ENCODE measurements at regions not wholly inside any gene's neighbourhood (a gene's known extent, or its start where the extent isn't known, plus 50 kb on each side); places are given as distances from the start of the nearest gene placed in this dataset.

DNA sequence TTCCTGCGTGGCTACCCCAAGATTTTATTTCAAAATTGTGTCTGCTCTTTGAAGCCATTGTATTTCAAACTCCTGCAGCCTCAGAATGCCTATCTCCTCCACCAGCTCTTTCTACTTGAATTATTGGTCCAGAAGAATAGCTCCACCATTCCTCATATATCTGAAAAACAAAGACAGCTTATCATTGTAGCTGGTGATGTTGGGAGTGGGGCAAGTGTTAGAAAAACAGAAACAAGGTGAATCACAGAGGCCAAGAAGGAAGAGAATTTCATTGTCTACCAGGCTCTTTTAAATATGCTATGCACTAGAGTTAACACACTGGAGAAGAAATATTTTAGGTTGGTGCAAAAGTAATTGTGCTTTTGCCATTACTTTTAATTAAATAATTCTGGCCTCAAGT, 307.9 kb upstream of the ROPN1 start:
- H3K27me3 ChIP-seq (ENCODE audit: insufficient read depth, low read length) = 0 out of 2 replicates have a peak, but pooled peaks cover 5% of the 10 kb centered on the region
- no peak overlapping the region for H3K27ac ChIP-seq (ENCODE audit: low read depth, low read length, poor library complexity, severe bottlenecking)
- no peaks in the 10 kb centered on the region for H3K36me3 ChIP-seq (ENCODE audit: insufficient read depth, low read length)
- no peak for TF ChIP-seq EZH2 (IDR thresholded peaks at IDR 0.05; ENCODE audit: borderline replicate concordance, low read length)
- TF ChIP-seq, protein P1, sequence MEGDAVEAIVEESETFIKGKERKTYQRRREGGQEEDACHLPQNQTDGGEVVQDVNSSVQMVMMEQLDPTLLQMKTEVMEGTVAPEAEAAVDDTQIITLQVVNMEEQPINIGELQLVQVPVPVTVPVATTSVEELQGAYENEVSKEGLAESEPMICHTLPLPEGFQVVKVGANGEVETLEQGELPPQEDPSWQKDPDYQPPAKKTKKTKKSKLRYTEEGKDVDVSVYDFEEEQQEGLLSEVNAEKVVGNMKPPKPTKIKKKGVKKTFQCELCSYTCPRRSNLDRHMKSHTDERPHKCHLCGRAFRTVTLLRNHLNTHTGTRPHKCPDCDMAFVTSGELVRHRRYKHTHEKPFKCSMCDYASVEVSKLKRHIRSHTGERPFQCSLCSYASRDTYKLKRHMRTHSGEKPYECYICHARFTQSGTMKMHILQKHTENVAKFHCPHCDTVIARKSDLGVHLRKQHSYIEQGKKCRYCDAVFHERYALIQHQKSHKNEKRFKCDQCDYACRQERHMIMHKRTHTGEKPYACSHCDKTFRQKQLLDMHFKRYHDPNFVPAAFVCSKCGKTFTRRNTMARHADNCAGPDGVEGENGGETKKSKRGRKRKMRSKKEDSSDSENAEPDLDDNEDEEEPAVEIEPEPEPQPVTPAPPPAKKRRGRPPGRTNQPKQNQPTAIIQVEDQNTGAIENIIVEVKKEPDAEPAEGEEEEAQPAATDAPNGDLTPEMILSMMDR (IDR thresholded peaks at IDR 0.05; ENCODE audit: low read length) = no peak
- no peaks in the 10 kb centered on the region for H3K4me1 ChIP-seq (ENCODE audit: insufficient read depth, low read length, severe bottlenecking)
- no peaks in the 10 kb centered on the region for H3K9me3 ChIP-seq (ENCODE audit: low read length)
- H3K4me2 ChIP-seq (ENCODE audit: low read length) = no peak overlapping the region
- H3K9me2 ChIP-seq (ENCODE audit: low read depth, low read length) = no peaks in the 10 kb centered on the region
- no peaks in the 10 kb centered on the region for H3F3A ChIP-seq (ENCODE audit: insufficient read depth, low read length)
- H4K20me1 ChIP-seq (ENCODE audit: insufficient read depth, low read length) = no peaks in the 10 kb centered on the region
- no peak overlapping the region for H2AFZ ChIP-seq (ENCODE audit: low read length)
- H3K9ac ChIP-seq (ENCODE audit: low read length) = no peak overlapping the region
- no peaks in the 10 kb centered on the region for H3K79me2 ChIP-seq (ENCODE audit: insufficient read depth, low read length)
- H3K4me3 ChIP-seq (ENCODE audit: low read depth, low read length, poor library complexity, severe bottlenecking) = no peak overlapping the region

DNA sequence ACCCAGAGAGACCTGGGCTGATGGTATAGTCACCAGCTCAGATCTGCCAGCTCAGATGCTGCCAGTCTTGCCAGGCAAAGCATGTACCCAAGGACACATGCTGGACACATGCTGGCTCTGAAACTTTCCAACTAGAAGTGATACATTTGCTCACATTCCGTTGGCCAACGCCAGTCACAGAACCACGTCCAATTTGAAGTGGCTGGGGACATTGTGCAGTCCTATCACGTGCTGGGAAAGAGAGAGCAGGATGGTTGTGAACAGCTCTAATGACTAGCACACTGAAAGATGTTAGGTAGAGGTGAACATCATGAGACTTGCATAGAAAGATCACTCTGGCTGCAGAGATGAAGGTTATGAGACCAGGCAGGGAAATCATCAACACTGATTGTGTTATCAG, 308.5 kb upstream of the ROPN1 start:
- H3K4me1 ChIP-seq (ENCODE audit: insufficient read depth, low read length, severe bottlenecking) = no peaks in the 10 kb centered on the region
- H3K4me2 ChIP-seq (ENCODE audit: low read length) = no peak overlapping the region
- no peak overlapping the region for H3K4me3 ChIP-seq (ENCODE audit: low read depth, low read length, poor library complexity, severe bottlenecking)
- TF ChIP-seq EZH2 (IDR thresholded peaks at IDR 0.05; ENCODE audit: borderline replicate concordance, low read length) = no peak
- TF ChIP-seq, protein P1 (IDR thresholded peaks at IDR 0.05; ENCODE audit: low read length) = no peak
- no peaks in the 10 kb centered on the region for H3K9me3 ChIP-seq (ENCODE audit: low read length)
- H4K20me1 ChIP-seq (ENCODE audit: insufficient read depth, low read length) = no peaks in the 10 kb centered on the region
- H3K27ac ChIP-seq (ENCODE audit: low read depth, low read length, poor library complexity, severe bottlenecking) = no peak overlapping the region
- 0 out of 2 replicates have a peak, but pooled peaks cover 5% of the 10 kb centered on the region for H3K27me3 ChIP-seq (ENCODE audit: insufficient read depth, low read length)
- H2AFZ ChIP-seq (ENCODE audit: low read length) = no peak overlapping the region
- no peaks in the 10 kb centered on the region for H3F3A ChIP-seq (ENCODE audit: insufficient read depth, low read length)
- H3K9ac ChIP-seq (ENCODE audit: low read length) = no peak overlapping the region
- H3K36me3 ChIP-seq (ENCODE audit: insufficient read depth, low read length) = no peaks in the 10 kb centered on the region
- no peaks in the 10 kb centered on the region for H3K79me2 ChIP-seq (ENCODE audit: insufficient read depth, low read length)
- H3K9me2 ChIP-seq (ENCODE audit: low read depth, low read length) = no peaks in the 10 kb centered on the region

DNA sequence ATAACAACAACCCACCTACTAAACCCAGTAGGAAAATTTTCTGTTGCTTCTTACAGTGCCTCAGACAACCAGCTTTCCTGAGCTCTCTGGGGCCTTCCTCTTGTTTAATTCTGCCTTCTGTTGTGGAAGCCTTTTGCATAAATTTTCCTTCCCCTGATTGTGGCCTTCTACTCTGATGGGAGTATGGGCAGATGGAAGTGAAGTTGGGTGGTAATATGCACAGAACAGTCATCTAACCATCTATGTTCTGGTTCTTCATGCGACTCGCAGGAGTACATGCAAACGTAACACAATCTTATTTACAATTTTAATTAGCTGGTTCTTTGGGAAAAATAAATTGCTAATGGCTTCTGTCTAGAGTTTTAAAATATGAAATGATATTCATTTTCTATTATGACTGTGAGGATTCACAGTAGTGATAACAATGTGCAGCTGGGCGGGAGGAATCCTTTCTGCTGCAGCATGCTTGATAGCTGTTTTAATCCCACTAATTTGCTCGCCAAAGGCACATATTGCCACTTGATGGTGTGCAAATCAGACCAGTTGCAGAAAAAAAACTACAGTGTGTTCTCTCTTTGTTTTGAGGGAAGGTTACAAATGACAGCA, 311.5 kb upstream of the ROPN1 start:
- Histone ChIP-seq H3K27me3 (ENCODE audit: insufficient read depth, low read length) (no peaks in the 10 kb centered on the region), H2AFZ (ENCODE audit: low read length) (no peak overlapping the region), H3K9me2 (ENCODE audit: low read depth, low read length) (no peaks in the 10 kb centered on the region), H3K27ac (ENCODE audit: low read depth, low read length, poor library complexity, severe bottlenecking) (no peak overlapping the region), H3K4me3 (ENCODE audit: low read depth, low read length, poor library complexity, severe bottlenecking) (no peak overlapping the region), H4K20me1 (ENCODE audit: insufficient read depth, low read length) (no peaks in the 10 kb centered on the region), H3K79me2 (ENCODE audit: insufficient read depth, low read length) (no peaks in the 10 kb centered on the region), H3K4me1 (ENCODE audit: insufficient read depth, low read length, severe bottlenecking) (no peaks in the 10 kb centered on the region), H3F3A (ENCODE audit: insufficient read depth, low read length) (no peaks in the 10 kb centered on the region), H3K9me3 (ENCODE audit: low read length) (no peaks in the 10 kb centered on the region), H3K4me2 (ENCODE audit: low read length) (no peak overlapping the region), H3K9ac (ENCODE audit: low read length) (no peak overlapping the region), H3K36me3 (ENCODE audit: insufficient read depth, low read length) (no peaks in the 10 kb centered on the region)
- TF ChIP-seq, protein P1 (IDR thresholded peaks at IDR 0.05; ENCODE audit: low read length) = no peak
- TF ChIP-seq EZH2 (IDR thresholded peaks at IDR 0.05; ENCODE audit: borderline replicate concordance, low read length) = no peak
